AG09309 (cell line): ENCODE measurements at regions not wholly inside any gene's neighbourhood (a gene's known extent, or its start where the extent isn't known, plus 50 kb on each side); places are given as distances from the start of the nearest gene placed in this dataset.

Experiments
- DNase-seq: peaks from one replicate; pipeline ENCODE4 v3.0.0-alpha.2; 2010; ENCODE audit warnings: low read depth
- H3K4me3 ChIP-seq: 2 replicates; pipeline ENCODE4 v1.5.1; 2011; ENCODE audit warnings: mild to moderate bottlenecking, low read depth, low read length, moderate library complexity; ENCODE audit not compliant: control insufficient read depth
- TF ChIP-seq, protein P1 (sequence below): IDR thresholded peaks from 2 replicates; pipeline ENCODE4 v1.5.1; 2011; ENCODE audit warnings: mild to moderate bottlenecking, low read depth, low read length, inconsistent platforms; ENCODE audit not compliant: insufficient read depth, control insufficient read depth; ENCODE audit errors: missing control alignments

DNA sequence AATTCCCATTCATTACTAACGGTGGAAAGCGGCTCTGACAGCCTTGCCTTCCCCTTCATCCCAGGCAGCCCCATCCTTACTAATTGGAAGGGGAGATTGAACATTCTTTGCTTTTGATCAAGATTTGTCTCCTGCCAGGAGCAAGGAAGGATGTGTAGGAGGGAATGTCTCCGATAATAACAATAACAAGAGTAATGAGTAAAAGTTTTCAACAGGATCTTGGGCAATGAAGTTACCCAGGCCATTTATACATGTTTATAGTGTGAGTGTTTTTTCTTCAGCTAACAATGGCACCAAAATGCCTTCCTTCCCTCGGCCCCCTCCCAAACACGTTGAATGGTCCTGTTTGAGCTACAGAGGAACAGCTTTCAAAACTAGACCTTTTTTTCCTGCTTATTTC is 83.8 kb downstream of the GATA6 start:
- no peak overlapping the region for H3K4me3 ChIP-seq
- DNase-seq: no peak
- TF ChIP-seq, protein P1, sequence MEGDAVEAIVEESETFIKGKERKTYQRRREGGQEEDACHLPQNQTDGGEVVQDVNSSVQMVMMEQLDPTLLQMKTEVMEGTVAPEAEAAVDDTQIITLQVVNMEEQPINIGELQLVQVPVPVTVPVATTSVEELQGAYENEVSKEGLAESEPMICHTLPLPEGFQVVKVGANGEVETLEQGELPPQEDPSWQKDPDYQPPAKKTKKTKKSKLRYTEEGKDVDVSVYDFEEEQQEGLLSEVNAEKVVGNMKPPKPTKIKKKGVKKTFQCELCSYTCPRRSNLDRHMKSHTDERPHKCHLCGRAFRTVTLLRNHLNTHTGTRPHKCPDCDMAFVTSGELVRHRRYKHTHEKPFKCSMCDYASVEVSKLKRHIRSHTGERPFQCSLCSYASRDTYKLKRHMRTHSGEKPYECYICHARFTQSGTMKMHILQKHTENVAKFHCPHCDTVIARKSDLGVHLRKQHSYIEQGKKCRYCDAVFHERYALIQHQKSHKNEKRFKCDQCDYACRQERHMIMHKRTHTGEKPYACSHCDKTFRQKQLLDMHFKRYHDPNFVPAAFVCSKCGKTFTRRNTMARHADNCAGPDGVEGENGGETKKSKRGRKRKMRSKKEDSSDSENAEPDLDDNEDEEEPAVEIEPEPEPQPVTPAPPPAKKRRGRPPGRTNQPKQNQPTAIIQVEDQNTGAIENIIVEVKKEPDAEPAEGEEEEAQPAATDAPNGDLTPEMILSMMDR: no peak
